ENCODE measurements at regions not wholly inside any gene's neighbourhood (a gene's known extent, or its start where the extent isn't known, plus 50 kb on each side); places are given as distances from the start of the nearest gene placed in this dataset.
"Not testable (repeated sequence)": the region's sequence is repeated elsewhere in the genome, so short reads cannot be mapped to it uniquely, and the experiment has no call there.

DNA sequence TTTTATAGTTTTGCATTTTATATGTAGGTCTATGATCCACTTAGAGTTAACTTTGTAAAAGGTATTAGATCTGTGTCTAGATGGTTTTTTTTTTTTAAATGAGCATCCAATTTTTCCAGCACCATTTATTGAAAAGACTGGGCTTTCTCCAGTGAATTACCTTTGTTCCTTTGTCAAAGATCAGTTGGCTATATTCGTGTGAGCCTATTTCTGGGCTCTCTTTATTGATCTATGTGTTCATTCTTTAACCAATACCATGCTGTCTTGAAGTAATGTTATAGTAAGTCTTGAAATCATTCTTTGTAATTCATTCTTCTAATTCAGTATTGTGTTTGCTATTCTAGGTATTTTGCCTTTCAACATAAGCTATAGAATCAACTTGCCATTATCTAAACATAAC, 165.4 kb upstream of the ARPP21 start:
- DNase-seq, result no peak

DNA sequence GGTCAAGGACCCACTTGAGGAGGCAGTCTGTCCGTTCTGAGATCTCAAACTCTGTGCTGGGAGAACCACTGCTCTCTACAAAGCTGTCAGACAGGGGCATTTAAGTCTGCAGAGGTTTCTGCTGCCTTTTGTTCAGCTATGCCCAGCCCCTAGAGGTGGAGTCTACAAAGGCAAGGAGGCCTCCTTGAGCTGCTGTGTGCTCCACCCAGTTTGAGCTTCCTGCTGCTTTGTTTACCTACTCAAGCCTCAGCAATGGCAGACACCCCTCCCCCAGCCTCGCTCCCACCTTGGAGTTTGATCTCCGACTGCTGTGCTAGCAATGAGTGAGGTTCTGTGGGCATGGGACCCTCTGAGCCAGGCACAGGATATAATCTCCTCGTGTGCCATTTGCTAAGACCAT, 156.8 kb upstream of the ARPP21 start:
- DNase-seq, result not testable (repeated sequence)

DNA sequence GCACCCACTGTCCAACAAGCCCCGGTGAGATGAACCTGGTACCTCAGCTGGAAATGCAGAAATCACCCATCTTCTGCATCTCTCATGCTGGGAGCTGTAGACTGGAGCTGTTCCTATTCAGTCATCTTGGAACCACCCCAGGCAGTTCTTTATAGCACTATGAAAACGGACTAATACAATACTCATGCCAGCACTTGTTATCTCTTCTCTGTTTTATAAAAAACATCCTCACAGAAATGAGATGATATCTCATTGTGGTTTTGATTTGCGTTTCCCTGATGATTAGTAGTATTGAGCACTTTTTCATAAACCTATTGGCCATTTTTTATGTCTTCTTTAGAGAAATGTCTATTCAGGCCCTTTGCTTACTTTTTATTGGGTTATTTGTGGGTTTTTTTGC, 156.2 kb upstream of the ARPP21 start:
- DNase-seq, result no peak

DNA sequence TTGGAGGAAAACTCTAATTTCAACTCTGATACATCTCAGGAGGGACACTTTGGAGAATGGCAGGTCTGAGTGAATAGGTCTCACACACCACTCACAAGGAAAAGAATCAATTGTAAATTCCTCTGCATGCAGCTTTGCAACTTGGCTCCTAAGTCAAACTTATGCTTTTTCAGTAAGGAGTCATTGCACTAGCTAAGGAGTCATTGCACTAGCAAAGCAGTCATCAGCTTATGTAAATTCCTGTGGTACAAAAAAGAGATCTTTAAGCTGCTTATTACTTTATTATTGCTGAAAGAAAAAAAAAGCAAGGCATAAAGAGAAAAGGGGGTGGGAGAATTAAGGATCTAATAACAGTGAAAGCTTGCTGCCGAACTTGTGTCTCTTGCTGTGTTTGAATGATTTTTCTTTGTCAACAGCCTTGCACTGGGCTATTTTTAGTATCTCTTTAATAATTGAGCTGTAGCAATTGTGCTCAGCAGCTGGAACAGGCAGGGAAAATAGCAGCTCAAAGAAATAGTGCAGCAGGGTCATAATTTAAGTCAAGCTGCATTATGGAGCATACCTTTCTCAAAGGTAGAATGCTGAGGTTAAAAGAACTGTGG, 154.3 kb upstream of the ARPP21 start:
- no peak for DNase-seq

DNA sequence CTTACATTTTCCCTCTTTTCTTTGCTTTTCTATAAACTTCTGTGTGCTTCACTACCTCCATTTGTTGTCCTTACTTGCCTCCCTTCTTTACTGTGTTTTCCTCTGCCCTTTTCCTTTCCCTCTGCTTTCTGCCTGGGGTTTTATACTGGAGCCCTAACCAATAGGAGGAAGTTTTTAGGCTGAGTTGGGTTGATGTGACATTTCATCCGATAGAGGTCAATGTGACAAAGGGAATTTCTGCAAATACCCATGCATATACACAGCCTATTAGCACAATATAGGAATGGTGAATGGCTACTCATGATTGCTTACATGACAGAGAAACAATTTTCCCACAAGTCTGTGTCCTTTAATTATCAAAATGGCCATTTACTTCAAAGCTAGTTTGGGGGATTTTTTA, 153.0 kb upstream of the ARPP21 start:
- DNase-seq, result no peak

DNA sequence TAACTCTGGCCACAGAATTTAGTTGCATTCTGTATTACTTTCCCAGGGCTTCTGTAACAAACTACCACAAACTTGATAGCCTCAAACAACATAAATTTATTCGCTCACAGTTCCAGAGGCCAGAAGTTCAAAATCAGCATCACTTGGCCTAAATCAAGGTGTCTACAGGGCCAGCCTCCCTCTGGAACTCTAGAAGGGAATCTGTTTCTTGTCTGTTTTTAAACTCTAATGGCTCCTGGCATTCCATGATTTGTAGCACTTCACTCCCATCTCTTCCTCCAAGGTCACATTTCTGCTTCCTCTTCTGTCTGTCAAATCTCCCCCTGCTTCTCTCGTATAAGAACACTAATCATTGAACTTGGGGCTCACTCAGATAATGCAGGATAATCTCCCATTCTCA, 151.9 kb upstream of the ARPP21 start:
- DNase-seq, result no peak

DNA sequence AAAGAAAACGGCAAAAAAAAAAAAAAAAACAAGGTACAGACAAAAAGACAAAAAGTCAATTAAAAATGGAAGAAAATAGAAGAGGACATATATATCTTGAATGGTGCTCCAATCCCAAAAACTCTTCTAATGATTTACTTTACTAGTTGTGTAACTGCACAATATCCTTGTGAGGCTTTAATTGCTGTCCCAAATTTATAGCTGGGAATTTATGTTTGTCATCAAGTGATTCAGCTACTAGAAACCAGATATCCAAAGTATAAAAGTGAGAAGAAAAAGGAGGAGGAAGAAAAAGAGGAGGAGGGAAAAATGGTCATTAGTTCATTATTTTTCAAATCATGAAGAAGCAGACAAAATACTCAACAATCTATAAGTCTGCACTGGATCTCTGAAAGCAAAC, 150.8 kb upstream of the ARPP21 start:
- DNase-seq, result no peak

DNA sequence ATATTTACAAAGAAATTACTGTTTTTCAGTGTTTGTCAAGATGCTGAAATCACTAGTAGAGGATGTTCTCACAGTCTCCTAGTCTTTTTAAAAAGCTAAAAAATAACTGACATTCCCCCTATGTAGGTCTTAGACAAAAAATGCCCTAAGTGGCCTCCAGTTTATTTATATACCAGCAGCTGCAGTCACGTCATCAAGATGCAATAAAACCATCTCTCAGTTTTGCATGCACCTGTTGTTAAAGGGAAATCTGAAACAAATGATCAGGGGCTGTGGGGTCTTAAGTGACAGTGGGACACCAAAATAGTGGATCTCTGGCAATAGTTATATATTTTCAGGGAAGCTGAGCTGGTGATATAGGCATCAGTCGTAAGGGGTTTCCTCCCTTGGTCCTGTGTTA, 146.5 kb upstream of the ARPP21 start:
- DNase-seq, result no peak

DNA sequence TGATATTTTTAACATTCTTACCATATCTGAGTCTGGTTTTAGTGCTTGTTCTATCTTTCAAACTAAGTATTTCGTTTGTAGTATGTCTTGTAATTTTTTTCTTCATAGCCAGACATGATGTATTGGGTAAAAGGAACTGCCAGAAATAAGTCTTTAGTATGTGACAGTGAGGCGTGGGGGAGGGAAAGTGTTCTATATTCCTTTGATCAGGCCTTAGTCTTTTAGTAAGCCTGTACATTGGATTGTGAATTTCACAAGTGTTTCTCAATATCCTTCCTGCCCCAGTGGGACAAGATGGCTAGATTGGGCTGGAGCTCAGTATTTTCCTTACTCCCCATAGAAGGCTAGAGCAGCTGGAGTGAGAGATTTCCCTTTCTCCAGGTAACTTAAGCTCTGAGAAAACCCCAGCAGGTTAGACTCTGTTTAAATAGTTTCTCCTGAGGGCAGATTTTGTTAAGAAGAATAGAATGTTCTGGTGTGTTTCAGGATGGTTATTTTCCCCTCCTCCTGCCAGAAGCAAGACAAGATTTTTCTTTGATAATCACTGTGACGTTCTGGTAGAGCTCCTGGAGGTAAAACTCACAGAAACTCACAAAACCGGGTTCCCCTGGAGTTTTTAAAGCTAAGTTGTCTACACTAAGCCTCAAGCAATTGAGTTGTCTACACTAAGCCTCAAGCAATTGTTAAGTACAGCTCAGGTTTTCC, 140.7 kb upstream of the ARPP21 start:
- DNase-seq, result no peak

DNA sequence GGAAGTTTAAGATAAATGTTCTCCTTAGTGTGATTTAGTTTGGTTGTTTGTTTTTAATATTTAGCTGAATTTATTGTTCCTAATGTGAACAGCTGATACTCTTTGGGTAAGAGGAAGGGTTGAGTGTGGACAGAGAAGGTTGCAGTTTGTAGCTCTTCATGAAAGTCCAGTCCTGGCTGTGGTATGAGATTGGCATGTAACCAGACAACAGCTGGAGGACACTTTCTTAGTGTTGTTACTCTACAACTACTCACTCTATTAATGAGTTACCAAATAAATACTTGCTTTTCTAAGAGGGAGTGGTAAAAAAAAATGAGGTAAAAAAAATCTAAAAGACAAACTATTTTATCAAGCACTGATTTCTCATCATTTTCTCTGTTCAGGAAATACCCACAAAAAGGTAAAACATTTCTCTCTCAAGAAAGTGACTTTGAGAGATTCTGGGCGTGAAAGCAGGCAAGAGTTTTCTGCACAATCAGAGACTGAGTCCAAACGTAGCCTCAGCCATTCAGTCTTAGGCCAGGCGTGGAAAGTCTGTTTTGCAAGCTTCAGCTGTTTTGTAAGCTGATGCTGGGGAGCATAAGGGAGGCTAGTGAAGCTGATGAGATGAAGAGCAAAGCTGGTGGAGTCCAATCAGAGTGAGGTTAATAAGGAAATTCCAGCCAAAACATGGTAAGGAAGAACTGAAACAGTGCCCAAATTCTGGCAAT, 138.5 kb upstream of the ARPP21 start:
- no peak for DNase-seq

DNA sequence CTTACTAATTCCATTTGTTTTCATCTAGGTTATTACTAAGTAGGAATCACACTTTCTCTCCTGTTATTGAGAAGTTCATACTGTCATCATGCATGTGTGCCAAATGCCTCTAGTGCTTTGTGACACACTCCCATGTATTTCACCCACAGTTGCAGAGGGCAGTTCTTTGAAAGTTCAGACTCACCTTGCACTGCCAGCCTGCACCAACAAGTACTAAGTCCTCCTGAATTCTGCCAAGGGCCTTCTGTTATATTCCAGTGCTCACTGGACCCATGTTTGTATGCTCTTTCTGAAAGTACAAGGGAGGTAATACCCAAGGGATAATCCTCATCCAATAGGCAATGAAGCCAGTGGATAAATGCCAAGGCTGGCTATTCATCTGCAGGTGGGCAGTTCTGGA, 136.6 kb upstream of the ARPP21 start:
- DNase-seq, result no peak

DNA sequence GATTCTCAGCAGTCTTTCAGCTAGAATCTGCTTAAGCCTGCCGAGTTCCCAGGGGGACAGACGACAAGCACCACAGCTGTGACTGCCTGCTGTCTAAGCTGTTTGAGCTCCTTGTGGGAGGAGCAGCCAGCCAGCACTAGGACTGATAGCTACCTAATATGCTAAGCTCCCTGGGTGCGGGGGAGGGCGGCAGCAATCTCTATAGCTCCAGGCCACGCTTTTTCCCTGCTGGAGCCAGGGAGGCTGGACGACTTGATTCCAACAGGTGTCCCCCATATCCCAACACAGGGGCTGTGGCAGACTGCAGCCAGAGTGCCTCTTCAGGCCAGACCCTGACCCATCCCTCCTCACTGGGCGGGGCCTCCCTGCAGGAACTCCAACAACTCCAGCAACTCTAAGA, 134.1 kb upstream of the ARPP21 start:
- peak; percentile 91 for DNase-seq

DNA sequence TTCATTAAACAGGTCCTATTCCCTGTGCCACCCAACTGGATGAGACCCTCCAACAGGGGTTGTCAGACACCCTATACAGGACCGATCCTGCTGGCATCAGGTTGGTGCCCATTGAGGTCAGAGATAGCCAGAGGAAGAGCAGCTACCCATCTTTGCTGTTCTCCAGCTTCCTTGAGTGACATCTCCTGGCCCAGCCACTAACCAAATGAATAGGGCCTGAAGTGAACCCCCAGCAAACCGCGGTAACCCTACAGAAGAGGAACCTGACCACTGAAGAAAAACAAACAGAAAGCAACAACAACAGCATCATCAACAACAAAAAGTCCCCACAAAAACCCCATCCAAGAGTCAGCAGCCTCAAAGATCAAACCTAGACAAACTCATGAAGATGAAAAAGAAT, 133.6 kb upstream of the ARPP21 start:
- DNase-seq, result no peak

DNA sequence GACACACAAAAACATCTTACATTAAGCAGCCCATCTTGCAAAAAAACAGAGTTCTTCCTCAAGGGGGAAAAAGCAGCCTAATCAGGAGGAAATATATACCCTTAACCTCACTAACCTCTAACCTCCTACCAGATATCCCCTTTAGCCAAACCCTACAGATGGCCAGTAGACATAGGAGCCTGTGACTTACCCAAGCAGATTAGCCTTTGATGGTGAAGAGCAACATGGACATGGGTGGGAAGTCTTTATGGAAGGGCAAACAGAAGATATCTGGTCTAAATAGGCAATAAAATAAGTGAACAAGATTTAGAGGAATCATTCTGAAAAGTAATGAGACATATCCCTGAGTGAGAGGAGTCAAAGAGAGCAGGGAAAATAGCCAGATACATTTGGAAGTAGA, 119.4 kb upstream of the ARPP21 start:
- DNase-seq, result no peak

DNA sequence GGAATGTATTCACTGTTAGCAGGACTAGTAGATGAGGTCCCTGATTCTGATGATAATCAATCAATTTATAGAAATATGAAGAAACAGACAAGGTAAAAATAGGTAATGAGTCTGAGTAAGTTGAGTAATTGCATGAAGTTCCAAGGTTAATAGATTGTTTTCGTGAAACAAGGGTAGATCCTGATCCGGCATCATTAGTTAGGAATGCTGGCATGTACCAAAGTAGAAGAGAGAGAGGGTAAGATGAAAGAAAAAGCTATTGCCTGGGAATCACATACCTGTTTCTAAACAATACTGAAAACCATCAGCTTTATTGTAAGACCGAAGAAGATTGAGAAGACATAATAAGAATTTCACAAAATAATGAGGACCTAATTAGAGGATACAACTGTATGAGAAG, 118.1 kb upstream of the ARPP21 start:
- no peak for DNase-seq

DNA sequence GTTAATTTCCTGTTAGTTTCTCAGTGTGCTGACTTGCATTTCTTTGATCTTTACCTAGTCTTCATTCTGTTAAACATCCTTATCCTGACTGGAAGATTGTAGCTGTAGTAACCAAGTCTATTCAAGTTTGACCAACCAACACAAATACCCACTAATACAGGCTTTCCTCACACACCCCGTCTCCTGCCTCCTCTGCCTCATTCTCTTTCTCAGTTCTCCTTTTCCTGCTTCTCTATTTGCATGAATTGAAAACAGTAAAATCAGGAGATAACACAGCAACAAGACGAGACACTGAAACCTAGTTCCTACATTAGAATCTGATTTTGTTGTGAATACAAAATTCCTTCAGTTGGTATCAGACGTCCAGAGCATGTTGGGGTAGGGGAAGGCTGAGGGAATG, 116.9 kb upstream of the ARPP21 start:
- no peak for DNase-seq

DNA sequence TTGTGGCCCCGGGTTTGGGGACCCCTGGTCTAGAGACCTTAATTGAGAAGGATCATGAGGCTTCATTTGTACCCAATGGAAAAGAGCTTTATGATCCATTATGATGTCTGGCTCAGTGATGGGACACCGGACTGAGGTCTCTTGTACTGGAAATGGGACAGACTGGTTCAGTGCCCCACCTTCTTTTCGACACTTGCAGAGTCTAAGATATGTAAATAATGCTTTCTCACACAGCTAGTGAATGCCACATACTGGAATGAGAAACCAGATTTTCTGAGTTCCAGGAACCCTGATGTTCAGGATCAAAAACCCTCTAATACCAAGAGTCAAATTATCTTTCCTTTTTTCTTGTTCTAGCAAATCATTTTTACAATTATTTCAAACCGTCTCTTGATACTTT, 116.3 kb upstream of the ARPP21 start:
- DNase-seq, result no peak

DNA sequence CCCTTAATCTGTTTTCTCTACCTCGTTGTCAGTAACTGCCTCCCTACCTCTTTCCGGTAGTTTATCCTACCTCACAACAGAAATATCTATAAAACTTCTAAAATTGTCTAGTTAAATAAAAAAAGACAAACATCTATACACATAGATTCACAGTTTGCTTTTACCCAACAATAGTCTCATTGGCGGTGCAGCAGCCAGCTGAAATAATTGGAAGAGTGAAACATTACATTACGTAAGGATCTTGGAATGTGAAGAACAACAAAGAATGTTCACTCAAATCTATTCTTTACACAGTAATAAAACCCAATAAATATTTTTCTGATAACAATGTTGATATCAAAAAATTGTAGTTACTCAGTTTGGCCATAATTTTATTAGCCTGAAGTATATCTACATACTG, 115.5 kb upstream of the ARPP21 start:
- no peak for DNase-seq

DNA sequence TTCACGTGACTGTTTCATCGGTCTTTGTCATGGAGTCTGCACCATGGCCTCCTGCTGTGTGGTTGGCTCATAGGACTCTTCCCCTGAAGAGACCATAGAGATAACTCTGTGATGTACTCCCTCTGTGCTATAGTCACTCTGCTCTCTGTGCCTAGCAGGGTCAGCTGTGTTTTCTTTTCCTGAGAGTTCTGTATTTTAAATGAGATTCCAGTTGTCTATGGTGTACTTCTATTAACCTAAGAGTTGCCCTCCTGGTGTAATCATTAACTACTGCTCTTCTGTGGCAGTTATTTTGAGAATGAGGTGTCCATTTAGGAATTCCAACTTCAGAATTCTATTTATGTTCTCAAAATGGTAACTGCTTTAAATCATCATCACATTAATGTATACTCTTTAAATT, 114.5 kb upstream of the ARPP21 start:
- DNase-seq, result no peak

DNA sequence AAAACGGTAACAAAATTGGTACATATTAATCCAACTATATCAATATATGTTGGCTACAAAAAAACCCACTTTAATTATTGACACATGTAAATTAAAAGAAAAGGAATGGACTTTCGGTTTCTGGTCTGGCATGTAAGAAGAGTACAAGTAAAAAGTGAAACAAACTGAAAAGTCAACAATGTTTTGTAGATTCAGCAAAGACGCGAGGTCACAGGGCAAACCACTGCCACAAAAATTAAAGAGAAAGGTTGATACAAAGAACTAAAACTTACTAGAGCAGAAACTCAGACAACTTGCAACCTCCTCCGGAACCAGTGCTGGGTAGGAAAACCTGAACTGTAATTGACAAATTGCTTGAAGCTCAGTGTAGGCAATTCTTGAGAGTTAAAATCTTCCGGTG, 110.6 kb upstream of the ARPP21 start:
- DNase-seq, result no peak

DNA sequence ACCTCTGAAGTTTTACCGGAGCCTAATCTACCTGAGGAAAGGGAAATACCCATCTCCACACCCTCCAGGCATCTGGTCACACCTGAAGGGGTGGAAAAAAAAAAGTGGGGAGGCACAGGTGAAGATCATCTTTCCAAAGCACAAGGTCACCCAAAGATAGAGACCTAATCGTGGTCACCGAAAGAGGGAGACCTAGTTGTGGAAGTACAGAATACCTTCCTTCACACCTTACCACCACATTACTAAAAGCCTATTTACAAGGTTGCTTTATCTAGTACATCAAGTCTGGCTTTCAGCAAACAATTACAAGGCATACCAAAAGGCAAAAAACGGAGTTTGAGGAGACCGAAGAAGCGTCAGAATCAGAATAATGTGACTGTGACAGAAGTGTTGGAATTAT, 110.0 kb upstream of the ARPP21 start:
- DNase-seq, result no peak

DNA sequence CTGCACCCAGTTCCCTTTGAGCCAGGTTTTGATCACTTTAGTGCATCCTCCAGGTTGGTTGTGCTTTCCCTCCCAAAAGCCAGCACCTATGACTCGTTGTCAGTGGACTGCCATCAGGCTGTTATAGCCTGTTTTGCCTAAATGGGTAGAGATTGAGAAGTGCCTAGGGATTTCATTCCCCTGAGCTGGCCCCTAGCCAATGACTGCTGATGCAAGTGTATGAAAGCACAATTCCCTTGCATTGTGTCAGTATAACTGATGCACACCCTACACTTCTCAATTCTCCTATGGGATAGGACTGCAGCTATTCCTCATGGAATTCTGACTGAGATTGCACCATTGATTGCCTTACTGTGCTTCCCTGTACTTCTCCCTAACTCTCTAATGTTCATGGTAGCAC, 102.1 kb upstream of the ARPP21 start:
- peak; percentile 18 for DNase-seq

DNA sequence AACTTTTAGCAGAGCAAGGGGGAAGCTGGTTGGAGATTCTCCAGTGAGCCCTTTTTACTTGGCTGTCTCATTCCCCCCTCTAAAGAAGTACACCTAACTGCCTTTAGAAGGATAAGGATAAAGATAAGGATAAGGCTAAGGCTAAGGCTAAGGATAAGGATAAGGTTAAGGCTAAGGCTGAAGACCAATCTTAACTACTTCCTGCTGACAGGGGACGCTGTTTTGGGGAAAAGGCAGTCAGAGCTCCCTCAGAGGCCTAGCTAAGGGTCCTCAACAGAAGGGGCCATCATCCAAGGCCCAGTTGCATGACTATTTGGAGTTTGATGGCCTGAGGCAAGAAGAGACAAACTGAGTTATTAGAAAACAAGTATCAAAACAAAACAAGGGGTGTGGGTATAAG, 94.3 kb upstream of the ARPP21 start:
- DNase-seq, result no peak

DNA sequence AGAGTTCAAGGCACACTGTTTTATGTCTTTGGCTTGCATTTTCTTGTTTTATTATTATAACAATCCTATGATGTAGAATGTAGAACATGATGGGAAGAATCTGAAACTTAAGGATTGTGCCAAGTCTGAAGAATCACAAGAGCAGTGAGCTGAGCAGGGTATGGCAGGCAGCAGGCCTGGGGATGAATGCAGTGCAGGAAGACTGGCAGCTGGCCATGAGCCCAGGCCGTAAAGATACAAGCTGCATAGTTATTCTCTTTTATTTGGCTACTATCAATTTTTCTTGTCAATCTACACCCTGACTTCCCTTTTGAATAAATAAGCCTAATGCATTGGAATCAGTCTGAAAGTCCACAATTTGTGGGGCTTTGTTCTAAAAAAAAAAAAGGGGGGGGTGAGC, 89.6 kb upstream of the ARPP21 start:
- DNase-seq, result no peak

DNA sequence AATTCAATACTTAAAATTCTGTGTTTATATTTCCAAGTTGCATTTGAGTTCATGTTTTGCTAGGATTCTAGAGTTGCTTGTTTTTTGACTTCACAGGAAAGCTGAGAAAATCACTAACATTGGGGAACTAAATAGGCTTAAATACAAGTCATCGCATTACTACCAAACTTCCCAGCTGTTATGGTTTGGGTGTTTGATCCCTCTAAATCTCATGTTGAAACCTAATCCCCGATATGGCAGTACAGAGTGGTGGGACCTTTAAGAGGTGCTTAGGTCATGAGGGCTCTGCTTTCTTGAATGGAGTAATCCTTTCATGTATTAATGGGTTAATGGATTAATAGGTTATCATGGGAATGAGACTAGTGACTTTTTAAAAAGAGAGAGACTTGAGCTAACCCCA, 77.2 kb upstream of the ARPP21 start:
- DNase-seq, result no peak

Measured in NCI-H2171 (cell line).